T1000 (cell line): ENCODE measurements at regions not wholly inside any gene's neighbourhood (a gene's known extent, or its start where the extent isn't known, plus 50 kb on each side); places are given as distances from the start of the nearest gene placed in this dataset.
"Not testable (repeated sequence)": the region's sequence is repeated elsewhere in the genome, so short reads cannot be mapped to it uniquely, and the experiment has no call there.

ENCODE experiments used
- DNase-seq: peaks from one replicate; lab custom pipeline; 2025; ENCODE audit warnings: mixed read lengths; lab: John Stamatoyannopoulos, UW

DNA sequence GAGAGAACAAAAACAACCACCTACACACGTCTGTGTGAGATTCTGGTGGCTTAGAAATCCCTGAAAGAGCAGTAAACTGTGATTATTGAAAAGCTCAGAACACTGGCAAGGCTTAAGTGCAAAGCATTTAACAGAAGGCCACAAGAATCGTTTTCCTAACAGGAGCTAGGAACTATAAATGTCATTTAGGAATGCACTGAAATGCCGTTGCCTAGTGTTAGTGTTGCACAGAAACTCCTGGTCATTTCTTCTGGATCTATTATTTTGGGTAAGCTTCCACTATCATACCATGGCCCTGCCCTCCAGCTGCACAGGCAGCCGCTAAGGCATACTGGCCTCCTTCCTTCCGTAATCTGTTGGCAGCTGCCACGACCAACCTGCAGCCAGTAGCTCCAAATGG is 923.2 kb downstream of the NLGN4X start:
- no peak for DNase-seq

DNA sequence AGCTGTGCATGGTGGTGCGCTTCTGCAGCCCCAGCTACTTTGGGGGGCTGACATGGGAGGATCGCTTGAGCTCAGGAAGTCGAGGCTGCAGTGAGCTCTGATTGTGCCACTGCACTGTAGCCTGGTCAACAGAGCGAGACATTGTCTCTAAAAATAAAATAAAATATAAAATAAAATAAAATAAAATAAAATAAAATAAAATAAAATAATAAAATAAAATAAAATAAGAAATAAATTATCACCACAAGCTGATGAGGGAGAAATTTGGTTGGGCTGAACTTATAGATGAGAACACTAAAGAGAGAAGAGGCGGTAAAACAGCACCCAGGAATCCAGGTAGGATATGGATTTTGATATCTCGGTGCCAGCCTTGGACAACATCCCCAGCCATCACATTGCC is 933.7 kb downstream of the NLGN4X start:
- DNase-seq, result no peak

DNA sequence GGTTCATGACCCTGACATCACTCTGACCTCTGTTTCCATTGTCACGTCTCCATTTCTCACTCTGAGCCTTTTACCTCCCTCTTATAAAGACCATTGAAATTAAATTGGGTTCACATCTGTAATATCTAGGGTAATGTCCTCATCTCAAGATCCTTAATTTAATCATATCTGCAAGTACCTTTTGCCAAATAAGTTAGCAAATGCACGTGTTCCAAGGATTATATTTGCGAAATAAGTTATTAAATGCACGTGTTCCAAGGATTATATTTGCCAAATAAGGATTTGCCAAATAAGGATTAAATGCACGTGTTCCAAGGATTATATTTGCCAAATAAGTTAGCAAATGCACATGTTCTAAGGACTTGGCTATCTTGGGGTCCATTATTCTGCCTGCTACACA is 938.0 kb downstream of the NLGN4X start:
- DNase-seq, result no peak

DNA sequence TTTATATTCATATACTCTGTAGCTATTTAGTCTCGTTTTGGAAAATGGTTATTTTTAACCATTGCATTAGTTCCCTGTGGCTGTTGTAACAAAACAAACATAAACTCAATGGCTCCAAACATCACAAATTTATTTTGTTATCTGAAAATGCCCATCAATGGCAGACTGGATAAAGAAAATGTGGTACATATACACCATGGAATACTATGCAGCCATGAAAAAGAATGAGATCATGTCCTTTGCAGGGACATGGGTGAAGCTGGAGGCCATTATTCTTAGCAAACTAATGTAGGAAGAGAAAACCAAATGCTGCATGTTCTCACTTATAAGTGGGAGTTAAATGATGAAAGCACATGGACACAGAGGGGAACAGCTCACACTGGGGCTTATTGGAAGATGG is 938.7 kb downstream of the NLGN4X start:
- not testable (repeated sequence) for DNase-seq

DNA sequence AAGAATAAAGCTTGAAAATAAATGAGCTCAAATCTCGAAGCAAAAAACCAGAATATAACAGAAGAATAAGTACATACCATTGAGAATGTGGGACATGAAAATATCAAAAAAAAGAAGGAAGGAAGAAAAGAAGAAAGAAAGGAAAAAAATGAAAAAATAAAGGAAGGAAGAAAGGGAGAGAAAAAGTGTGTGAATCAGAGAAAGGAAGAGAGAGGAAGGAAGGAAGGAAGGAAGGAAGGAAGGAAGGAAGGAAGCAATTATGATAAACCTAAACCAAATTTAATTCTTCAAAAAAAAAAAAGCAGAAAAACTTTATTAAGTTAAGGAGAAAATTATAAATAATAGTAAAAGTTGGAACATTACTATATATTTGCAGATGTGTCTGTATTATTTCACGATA is 949.8 kb downstream of the NLGN4X start:
- DNase-seq, result no peak

DNA sequence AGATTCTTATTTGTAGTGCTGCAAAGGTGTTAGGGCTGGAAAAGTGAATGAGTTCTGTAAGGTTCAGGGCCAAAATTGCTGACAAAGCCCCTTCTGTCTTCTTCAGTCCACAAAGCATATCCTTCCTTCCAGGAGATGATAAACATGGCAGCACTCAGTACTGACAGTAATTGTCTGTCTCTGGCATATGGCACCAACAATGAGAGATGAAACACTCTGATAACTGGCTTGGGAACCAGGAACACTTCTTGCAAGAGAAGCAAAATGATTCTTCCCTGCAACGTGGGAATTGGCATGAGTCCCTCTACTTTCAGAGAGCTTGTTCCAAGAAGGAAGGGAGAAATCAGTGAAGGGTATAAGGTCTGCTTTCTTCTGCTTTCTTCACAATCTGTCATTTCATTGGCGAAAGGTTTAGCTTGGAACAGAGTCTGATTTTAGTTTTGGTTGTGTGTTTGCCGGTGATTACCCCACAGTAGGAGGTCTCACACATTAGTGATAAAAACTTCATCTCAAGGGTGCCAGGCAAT is 963.3 kb downstream of the NLGN4X start:
- DNase-seq, result no peak

DNA sequence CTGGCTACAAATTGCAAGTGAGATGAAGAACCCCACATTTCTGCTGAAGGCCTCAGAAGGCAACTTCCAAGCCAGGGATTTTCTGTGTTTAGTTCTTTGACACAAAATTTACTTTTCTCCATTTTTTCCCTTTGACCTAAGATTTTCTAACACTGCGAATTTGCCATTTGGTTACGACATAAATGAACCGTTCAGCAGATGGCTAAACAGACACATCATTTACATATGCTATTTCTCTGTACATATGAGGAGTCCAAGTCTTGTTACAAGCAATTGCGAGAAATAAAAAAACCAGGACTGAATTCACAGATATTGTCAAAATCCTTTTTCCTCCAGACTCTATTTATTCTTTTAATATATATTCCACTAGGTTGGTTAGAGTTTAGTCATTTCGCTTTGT is 978.6 kb downstream of the NLGN4X start:
- no peak for DNase-seq

DNA sequence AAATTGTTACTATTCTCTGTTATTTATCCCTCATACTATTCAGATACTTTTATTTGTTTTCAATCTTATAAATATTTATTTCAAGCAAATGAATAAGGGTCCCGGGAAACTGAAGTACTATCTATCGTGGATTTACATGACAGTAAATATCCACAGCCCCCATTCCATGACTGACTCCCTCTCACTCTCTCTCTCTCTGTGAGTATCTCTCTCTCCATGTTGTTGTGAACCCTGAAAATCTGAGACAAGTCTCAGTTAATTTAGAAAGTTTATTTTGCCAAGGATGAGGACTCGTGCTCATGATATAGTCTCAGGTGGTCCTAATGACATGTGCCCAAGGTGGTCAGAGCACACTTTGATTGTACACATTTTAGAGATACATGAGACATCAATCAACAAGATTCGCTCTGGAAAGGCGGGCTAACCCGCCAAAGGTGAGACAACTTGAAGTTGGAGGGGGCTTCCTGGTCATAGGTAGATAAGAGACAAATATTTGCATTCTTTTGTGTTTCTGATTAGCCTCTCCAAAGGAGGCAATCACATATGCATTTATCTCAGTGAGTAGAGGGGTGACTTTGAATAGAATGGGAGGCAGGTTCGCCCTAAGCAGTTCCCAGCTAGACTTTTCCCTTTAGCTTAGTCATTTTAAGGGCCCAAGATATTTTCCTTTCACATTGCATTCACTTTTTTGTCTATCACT is 986.4 kb downstream of the NLGN4X start:
- no peak for DNase-seq

DNA sequence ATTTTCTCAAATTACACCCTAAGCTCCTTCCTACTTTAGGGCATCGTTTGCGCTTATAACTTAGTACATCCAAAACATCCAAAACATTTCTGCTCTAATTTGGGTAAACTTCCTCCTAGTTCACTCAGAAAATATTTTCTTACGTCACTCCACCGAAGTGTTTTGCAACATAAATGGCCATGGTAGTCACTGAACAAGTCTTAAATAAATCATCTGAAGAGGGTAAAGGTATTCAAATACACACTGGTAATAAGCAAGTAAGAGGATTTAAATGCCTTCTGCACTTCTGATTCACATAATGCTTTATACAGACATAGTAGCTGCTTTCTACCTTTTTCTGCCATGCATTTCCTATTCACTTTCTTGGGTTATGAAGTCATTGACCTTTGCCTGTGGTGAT is 991.9 kb downstream of the NLGN4X start:
- DNase-seq, result no peak

DNA sequence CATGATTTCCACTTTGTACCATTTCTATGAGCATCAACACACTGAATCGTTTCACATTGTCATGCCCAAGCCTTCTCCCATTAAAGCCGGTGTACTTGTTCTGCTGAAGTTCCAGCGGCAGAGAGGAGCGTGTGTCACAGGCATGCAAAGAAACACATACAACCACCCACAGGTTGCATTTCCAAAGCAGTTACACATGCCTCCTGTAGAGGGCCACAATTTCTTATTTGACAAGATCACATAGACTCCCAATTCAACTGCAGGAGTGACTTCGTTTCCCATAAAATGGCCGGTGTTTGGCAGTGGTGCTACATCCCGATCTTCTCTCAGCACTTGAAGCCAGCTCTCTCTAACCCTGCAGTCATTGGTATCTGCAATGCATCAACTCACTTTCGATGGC is 992.6 kb downstream of the NLGN4X start:
- no peak for DNase-seq

DNA sequence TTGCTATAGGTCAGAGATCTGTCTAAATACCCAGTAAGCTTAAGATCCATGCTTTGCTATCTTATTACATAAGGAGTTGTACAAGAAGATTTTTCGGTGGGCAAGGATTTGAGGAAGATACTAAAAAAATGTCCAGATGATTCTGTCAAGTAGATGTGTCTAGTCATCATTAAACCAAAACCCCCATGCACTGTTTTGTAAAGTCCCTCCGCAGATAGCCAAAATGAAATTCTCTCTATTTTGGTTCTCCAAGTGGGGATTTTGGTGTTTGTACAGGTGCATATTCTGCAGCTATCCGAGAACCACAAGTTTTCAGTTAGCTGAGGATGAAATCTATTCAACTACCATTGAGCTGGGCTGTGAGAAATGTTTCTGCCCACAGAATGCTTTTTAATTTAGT is 994.8 kb downstream of the NLGN4X start:
- no peak for DNase-seq

DNA sequence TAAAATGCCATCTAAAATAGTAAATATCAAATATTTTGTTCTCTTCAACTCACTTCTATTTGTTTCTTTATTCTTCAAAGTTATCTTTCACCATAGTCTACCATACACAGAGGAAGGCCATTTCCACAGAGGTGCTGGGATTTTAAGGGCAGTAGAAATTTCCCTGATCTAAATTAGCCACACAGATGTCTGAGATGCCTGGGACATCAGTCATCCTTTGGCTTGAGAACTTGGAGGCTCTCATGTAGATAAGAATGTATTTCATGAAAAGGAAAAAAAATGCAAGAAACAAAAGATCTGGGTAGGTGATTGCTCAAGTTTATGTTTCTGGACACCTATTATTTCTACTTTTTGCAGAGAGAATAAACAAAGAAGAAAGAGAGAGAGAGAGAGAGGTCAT is 1008.2 kb downstream of the NLGN4X start:
- no peak for DNase-seq

DNA sequence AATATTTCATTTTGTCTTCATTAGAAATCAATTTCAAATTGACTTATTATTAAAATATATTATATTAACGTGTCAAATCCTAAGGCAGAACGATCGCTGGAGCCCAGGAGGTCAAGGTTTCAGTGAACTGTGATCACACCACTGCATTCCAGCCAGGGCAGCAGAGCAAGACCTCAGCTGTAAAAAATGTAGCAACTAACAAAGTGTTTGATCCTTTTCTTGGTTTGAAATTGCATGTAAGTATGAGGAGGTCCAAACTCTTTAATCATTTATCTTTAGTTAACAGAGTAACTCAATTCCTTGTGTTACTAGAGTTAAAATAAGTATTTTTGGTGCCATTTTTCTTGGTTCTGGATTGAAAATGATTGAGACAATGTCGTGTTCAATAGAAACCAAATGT is 1033.9 kb downstream of the NLGN4X start:
- no peak for DNase-seq

DNA sequence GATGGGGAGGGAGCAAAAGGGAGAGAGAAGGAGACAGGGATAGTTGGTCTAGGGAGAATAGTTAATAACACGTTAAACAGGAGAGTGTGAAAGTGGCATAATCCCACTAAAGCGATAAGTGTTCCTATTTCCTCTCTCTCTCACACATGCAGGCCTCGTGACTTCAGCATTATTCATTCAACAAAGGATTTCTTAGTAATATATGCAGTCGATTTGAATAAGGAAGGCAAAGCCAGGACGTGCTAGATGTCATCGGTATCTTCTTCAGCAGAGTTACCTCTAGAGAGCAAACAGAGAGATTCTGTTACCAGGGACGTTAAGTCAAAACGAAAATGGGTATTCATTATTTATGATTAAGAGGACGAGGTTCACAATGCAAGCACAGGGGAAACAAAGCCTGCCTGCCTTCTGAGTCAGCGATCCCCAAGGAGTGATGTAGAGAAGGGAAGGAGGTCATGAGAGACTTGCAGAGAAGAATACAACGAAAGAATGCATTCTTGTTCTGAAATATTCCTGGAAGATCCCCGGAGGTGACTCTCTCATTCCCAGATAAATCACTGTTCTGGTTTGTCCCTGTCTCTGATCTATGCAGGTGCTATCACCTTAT is 1048.4 kb downstream of the NLGN4X start:
- no peak for DNase-seq

DNA sequence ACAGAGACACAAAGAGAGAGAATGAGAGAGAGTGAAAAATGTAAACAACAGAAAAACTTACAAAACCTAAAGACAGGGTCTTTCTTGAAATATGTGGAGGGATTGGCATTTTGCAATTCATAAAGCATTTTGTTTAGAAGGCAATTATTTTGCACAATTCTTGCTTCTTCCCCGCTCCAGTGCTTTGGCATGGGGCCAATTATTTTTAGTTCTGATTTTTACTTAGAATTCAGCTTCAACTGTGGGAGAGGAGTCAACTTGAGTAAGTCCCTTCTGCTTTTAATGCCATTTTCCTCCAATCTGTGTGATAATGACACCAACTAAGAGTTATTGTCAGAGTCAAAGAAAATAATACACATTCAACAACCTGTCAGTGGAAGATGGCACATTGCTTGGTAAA is 1051.9 kb downstream of the NLGN4X start:
- DNase-seq, result no peak

DNA sequence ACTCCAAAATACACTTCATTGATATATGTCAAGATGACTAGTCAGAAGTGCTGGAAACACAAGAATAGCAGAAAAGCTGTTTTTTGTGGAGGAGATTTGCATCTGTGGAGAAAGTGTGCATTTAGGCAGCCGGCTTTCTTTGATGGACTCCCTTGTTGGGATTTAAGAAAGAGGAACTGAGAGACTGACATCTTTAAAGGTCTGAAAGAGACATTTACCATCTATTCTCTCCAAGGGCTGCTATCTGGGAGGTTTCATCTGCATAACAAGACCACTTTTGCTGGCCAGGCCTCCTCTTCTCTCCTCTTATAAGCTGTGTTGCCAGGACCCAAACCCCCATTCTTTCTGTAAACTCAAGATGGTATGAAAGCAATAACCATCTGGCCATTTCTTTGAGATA is 1065.0 kb downstream of the NLGN4X start:
- DNase-seq, result no peak

DNA sequence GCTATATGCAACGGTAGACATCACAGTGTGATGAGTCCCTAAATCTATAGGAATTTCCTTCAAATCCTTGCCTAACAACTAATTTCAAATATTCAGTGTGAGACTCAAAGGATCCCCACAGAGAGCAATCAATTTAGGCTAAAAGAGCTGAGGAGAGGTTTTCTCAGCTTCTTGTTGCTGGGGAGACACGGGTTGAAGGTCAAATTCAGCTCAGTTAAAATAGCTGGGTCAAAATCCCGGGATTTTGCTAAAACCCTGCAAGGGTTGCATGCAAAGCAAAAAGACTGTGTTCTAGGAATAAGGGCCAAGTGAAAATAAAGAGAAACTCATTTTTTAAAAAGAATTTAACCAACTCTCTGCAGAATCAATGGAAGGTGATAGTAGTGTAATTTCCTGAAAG is 1073.4 kb downstream of the NLGN4X start:
- DNase-seq, result no peak

DNA sequence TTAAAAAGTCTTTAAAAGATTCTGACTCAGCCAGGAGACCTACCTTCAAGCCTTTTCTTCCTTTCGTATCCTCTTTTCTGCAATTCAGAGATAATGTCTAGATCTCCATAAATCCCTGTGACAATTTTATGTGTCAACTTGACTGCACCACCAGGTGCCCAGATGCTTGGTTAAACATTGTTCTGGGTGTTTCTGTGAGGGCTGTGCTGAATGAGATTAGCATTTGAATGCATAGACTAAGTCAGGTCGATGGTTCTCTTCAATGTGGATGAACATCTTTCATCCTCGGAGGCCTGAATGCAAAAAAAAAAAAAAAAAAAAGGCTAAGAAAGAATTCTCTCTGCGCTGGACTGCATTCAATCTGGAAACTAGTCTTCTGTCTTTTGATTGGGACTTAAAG is 1082.7 kb downstream of the NLGN4X start:
- no peak for DNase-seq

DNA sequence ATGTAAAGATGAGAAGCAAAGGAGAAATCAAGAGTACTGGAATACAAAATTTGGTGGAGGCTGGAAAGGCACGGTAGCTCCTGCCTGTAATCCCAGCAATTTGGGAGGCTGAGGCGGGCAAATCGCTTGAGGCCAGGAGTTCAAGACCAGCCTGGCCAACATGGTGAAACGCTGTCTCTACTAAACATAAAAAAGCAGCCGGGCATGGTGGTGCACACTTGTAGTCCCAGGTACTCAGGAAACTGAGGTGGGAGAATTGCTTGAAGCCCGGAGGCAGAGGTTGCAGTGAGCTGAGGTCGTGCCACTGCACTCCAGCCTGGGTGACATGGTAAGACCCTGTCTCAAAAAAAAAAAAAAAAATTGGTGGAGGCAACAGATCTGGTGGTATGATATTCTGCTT is 1086.0 kb downstream of the NLGN4X start:
- no peak for DNase-seq

DNA sequence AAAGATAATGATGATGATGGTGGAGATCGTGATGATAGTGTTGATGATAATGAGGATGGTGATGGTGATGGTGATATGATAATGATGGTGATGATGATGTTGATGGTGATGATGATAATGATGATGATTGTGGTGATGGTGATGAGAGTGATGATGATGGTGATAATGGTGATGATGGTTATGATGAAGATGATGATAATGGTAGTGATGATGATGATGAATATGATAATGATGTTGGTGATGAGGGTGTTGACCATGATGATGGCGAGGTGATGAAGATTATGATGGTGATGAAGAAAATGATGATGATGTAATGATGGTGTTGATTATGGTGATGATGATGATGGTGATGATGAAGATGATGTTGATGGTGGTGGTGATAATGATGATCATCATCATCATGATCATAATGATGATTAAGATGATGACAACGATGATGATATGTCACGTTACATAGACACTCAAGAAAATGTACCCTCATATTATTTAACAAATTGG is 1106.4 kb downstream of the NLGN4X start:
- DNase-seq, result no peak

DNA sequence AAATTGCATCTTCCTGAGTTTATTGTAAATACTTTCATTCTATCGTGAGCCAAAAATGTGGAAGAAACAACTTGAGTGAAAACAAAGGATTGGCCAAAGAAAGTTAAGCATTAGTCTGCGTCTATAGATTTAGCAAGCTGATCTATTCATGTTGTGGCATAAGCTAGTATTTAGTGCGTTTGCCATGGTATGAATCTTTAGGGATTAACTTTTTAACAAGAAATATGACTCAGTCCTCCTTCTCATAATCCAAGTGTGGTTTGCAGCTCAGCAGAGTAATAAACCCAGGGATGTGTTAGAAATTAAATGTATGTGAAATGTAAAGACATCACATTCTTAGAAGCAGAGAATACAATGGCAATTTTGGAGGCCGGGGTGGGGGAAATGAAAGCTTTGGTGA is 1110.9 kb downstream of the NLGN4X start:
- DNase-seq, result no peak

DNA sequence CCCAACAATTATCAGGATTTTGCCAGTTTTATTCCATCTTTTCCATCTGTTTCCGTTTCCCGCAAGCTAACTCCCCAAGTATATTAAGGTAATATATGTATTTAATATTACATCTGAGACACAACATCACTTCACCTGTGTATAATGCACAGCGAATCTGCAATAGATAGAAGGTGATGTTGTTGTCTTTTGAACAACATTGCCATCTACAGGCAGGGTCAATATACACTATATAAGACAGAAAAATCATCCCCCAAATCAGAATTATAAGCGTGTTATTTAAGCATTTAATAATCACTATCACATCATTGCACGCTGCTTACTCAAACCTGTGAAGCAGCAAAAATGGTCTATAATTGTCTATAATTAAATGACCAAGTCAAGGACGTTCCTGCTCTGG is 1115.5 kb downstream of the NLGN4X start:
- no peak for DNase-seq

DNA sequence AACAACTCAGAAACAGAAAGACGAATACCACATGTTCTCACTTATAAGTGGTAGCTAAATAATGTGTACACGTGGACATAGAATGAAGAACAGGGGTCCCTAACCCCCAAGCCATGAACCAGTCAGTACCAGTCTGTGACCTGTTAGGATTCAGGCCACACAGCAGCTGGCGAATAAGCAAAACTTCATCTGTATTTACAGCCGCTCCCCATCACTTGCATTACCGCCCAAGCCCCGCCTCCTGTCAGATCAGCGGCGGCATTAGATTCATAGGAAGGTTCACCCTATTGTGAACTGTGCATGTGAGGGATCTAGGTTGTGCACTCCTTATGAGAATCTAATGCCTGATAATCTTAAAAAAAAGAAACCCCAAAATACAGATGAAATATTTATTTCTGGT is 1128.7 kb downstream of the NLGN4X start:
- DNase-seq, result no peak

DNA sequence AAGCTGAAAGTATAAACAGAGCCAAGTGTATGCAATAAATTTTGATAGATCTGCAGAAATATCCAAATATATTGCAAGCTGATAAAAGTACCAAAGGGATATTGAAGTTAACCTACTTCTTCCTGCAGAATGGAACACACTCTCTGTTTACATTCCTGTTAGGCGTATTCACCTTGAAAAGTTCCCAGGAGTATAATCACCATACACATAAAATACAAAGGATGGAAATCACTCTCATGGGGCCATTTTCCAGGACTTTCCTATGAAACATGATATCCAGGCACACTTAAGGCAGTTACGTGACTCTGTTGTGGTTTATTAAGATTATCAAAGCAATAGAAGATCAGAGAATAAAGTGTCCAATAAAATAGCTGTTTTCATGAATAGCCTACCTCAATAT is 1142.3 kb downstream of the NLGN4X start:
- DNase-seq, result no peak
